HepG2 (cell line): ENCODE measurements at regions not wholly inside any gene's neighbourhood (a gene's known extent, or its start where the extent isn't known, plus 50 kb on each side); places are given as distances from the start of the nearest gene placed in this dataset.

Source experiments
- ATAC-seq: fragments of 200-7000 bp; cut with Tn5 transposase; 3 replicates; pipeline ENCODE4 v1.9.1; 2020; ENCODE audit warnings: mild to moderate bottlenecking, moderate library complexity
- BruUV-seq: library from RNA; stranded (reverse); fragments of 400-500 nt; replicated peaks from 2 replicates; lab custom pipeline; 2021; lab: Mats Ljungman, UMichigan
- CTCF ChIA-PET: fragments of 300-600 bp; formaldehyde crosslinking; extraction: SDS; loops from one replicate; lab custom pipeline; 2021; ENCODE audit warnings: low total read pairs, inconsistent platforms, low intra/inter-chr PET ratio; lab: Yijun Ruan, JAX
- POLR2A ChIA-PET: fragments of 350-600 bp; sonication (Branson Sonifier 250); formaldehyde crosslinking; loops from one replicate; lab custom pipeline; 2020; ENCODE audit warnings: antibody characterized with exemption, inconsistent platforms; lab: Yijun Ruan, JAX
- DNase-seq: peaks from one replicate; pipeline ENCODE4 v3.0.0-alpha.2; 2015; ENCODE audit warnings: low spot score
- FAIRE-seq: peaks from 3 replicates; lab custom pipeline; 2011; peaks lifted over from hg19 to GRCh38; lab: Jason Lieb, UNC
- H2AFZ ChIP-seq: one replicate; pipeline ENCODE4 v1.6.1; 2011; ENCODE audit warnings: low read length, inconsistent platforms
- H3K27ac ChIP-seq: fragments of 300-600 bp; 3 replicates; pipeline ENCODE4 v1.8.0; 2011; ENCODE audit warnings: mixed run types, mild to moderate bottlenecking, mixed read lengths, low read length, inconsistent platforms; ENCODE audit not compliant: insufficient read depth; ENCODE audit errors: extremely low read length
- H3K27me3 ChIP-seq, 2 experiments: fragments of 200-600 bp in 1 of 2; 2 replicates in 1 of 2; 3 replicates in 1 of 2; pipeline versions ENCODE4 v1.6.0 to v1.8.0; 2011; ENCODE audit warnings: low read length in 2 of 2, mild to moderate bottlenecking in 2 of 2, moderate library complexity in 2 of 2, inconsistent platforms in 1 of 2; ENCODE audit not compliant: insufficient read depth in 2 of 2, control insufficient read depth in 1 of 2
- H3K36me3 ChIP-seq, 2 experiments: fragments of 200-600 bp in 1 of 2; replicated peaks in 1 of 2; 2 replicates in 1 of 2; 3 replicates in 1 of 2; pipeline versions ENCODE4 v1.5.1 to v1.8.0; 2011; ENCODE audit warnings: low read length in 2 of 2, inconsistent platforms in 1 of 2; ENCODE audit not compliant: insufficient read depth in 2 of 2, control insufficient read depth in 1 of 2
- H3K4me1 ChIP-seq: 2 replicates; pipeline ENCODE4 v1.5.1; 2012; ENCODE audit warnings: low read length, inconsistent platforms; ENCODE audit not compliant: insufficient read depth
- H3K4me2 ChIP-seq: 2 replicates; pipeline ENCODE4 v1.6.0; 2011; ENCODE audit warnings: low read depth, low read length, inconsistent platforms
- H3K4me3 ChIP-seq, 3 experiments: fragments of 200-600 bp in 1 of 3; sonication (generic), shearing (Covaris generic) in 1 of 3; replicated peaks in 1 of 3; 2 replicates each; pipeline ENCODE4 v1.5.1; 2011 to 2016; ENCODE audit warnings: low read length in 3 of 3, inconsistent platforms in 2 of 3, low read depth in 2 of 3, mild to moderate bottlenecking in 2 of 3, control low read depth in 1 of 3, mixed read lengths in 1 of 3; ENCODE audit not compliant: insufficient read depth in 1 of 3
- H3K79me2 ChIP-seq: one replicate; pipeline ENCODE4 v1.6.1; 2011; ENCODE audit warnings: low read length, inconsistent platforms; ENCODE audit not compliant: insufficient read depth
- H3K9ac ChIP-seq: 2 replicates; pipeline ENCODE4 v1.6.0; 2011; ENCODE audit warnings: mild to moderate bottlenecking, low read depth, low read length, inconsistent platforms; ENCODE audit not compliant: insufficient read depth
- H3K9me3 ChIP-seq: 2 replicates; pipeline ENCODE4 v1.5.1; 2012; ENCODE audit warnings: mild to moderate bottlenecking, low read length
- H4K20me1 ChIP-seq: 2 replicates; pipeline ENCODE4 v1.6.0; 2011; ENCODE audit warnings: inconsistent platforms, mild to moderate bottlenecking, low read length, moderate library complexity; ENCODE audit not compliant: insufficient read depth
- FOXO1 ChIP-seq: sonication (generic); formaldehyde crosslinking; IDR thresholded peaks from 2 replicates; pipeline ENCODE4 v1.4.0; 2020; ENCODE audit warnings: missing genetic modification reagents
- GTF2F1 ChIP-seq: fragments of 150-350 bp; IDR thresholded peaks from 2 replicates; pipeline ENCODE4 v1.6.1; 2014; ENCODE audit warnings: low read length
- HMG20A ChIP-seq: IDR thresholded peaks from 2 replicates; pipeline ENCODE4 v1.6.1; 2016; ENCODE audit warnings: borderline replicate concordance
- NFE2L2 ChIP-seq: fragments of 150-350 bp; IDR thresholded peaks from 2 replicates; pipeline ENCODE4 v1.6.1; 2014; ENCODE audit warnings: low read length
- PHF20 ChIP-seq: sonication (generic); formaldehyde crosslinking; IDR thresholded peaks from 2 replicates; pipeline ENCODE4 v1.5.0; 2020; ENCODE audit warnings: mild to moderate bottlenecking, missing genetic modification reagents
- WGBS: methylation state at CpG from one replicate; pipeline ENCODE4 v1.1.6; 2017; ENCODE audit warnings: low lambda C conversion rate; 5-methylcytosine and 5-hydroxymethylcytosine counted together
- in situ Hi-C: cut with HindIII; loops from 2 replicates; pipeline ENCODE4 v1.10.0; 2017; ENCODE audit warnings: low pct_unique_long_range_greater_than_20kb; ENCODE audit not compliant: extremely low pct_ligation_motif_present
- intact Hi-C: fragments of 100-400 bp; cut with micrococcal nuclease; formaldehyde crosslinking; loops from one replicate; pipeline ENCODE4 v1.10.0; 2022; ENCODE audit not compliant: unreplicated experiment
- TF ChIP-seq, protein P1 (sequence below): sonication (generic); formaldehyde crosslinking; IDR thresholded peaks from 2 replicates; pipeline ENCODE4 v1.4.0; 2020; ENCODE audit warnings: missing genetic modification reagents, borderline replicate concordance
- TF ChIP-seq, protein P2 (sequence below): sonication (generic); formaldehyde crosslinking; IDR thresholded peaks from 2 replicates; pipeline ENCODE4 v1.4.0; 2020; ENCODE audit warnings: missing genetic modification reagents

- TF ChIP-seq, protein P1, sequence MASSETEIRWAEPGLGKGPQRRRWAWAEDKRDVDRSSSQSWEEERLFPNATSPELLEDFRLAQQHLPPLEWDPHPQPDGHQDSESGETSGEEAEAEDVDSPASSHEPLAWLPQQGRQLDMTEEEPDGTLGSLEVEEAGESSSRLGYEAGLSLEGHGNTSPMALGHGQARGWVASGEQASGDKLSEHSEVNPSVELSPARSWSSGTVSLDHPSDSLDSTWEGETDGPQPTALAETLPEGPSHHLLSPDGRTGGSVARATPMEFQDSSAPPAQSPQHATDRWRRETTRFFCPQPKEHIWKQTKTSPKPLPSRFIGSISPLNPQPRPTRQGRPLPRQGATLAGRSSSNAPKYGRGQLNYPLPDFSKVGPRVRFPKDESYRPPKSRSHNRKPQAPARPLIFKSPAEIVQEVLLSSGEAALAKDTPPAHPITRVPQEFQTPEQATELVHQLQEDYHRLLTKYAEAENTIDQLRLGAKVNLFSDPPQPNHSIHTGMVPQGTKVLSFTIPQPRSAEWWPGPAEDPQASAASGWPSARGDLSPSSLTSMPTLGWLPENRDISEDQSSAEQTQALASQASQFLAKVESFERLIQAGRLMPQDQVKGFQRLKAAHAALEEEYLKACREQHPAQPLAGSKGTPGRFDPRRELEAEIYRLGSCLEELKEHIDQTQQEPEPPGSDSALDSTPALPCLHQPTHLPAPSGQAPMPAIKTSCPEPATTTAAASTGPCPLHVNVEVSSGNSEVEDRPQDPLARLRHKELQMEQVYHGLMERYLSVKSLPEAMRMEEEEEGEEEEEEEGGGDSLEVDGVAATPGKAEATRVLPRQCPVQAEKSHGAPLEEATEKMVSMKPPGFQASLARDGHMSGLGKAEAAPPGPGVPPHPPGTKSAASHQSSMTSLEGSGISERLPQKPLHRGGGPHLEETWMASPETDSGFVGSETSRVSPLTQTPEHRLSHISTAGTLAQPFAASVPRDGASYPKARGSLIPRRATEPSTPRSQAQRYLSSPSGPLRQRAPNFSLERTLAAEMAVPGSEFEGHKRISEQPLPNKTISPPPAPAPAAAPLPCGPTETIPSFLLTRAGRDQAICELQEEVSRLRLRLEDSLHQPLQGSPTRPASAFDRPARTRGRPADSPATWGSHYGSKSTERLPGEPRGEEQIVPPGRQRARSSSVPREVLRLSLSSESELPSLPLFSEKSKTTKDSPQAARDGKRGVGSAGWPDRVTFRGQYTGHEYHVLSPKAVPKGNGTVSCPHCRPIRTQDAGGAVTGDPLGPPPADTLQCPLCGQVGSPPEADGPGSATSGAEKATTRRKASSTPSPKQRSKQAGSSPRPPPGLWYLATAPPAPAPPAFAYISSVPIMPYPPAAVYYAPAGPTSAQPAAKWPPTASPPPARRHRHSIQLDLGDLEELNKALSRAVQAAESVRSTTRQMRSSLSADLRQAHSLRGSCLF, result no peak
- no peak for TF ChIP-seq PHF20
- TF ChIP-seq FOXO1 (CRISPR knock-in tag), result no peak
- TF ChIP-seq, all 625 proteins: peak for 0
Observed at GRCh38 chr4:26204911-26205370, 115.9 kb upstream of the RBPJ start (continued).

DNA sequence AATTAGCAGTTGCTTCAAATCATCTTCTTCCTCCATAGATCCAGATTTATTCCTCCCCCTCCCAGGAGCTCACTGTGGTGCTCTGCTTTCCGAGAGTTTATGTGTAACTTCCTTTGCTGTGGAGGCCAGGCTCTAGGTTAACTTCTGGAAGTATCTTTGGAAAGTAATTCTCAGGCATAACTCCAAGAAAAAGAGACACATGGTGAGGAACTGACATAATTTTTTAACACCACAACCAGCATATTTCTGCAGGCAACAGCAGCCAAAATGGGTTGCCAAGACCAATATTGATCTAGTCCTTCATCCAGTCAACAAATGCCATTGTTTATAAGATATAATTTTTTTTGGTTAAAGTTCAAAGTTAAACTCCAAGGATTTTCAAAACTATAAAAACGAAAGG is 114.5 kb upstream of the RBPJ start:
- H2AFZ ChIP-seq, result no peak overlapping the region
- no peak for DNase-seq
- H3K79me2 ChIP-seq, result no peaks in the 10 kb centered on the region
- H3K27ac ChIP-seq, result no peak overlapping the region
- TF ChIP-seq, protein P2, sequence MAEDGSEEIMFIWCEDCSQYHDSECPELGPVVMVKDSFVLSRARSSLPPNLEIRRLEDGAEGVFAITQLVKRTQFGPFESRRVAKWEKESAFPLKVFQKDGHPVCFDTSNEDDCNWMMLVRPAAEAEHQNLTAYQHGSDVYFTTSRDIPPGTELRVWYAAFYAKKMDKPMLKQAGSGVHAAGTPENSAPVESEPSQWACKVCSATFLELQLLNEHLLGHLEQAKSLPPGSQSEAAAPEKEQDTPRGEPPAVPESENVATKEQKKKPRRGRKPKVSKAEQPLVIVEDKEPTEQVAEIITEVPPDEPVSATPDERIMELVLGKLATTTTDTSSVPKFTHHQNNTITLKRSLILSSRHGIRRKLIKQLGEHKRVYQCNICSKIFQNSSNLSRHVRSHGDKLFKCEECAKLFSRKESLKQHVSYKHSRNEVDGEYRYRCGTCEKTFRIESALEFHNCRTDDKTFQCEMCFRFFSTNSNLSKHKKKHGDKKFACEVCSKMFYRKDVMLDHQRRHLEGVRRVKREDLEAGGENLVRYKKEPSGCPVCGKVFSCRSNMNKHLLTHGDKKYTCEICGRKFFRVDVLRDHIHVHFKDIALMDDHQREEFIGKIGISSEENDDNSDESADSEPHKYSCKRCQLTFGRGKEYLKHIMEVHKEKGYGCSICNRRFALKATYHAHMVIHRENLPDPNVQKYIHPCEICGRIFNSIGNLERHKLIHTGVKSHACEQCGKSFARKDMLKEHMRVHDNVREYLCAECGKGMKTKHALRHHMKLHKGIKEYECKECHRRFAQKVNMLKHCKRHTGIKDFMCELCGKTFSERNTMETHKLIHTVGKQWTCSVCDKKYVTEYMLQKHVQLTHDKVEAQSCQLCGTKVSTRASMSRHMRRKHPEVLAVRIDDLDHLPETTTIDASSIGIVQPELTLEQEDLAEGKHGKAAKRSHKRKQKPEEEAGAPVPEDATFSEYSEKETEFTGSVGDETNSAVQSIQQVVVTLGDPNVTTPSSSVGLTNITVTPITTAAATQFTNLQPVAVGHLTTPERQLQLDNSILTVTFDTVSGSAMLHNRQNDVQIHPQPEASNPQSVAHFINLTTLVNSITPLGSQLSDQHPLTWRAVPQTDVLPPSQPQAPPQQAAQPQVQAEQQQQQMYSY, result no peak
- TF ChIP-seq HMG20A (CRISPR knock-in tag) (no peak), GTF2F1 (no peak), NFE2L2 (no peak)
- TF ChIP-seq, all 625 proteins: peak for 0
- H3K4me3 ChIP-seq, result no peak overlapping the region
- in situ Hi-C loops (no loop called here), intact Hi-C loops (no loop called here)
- H3K4me1 ChIP-seq, result no peaks in the 10 kb centered on the region
- ATAC-seq (no peak), FAIRE-seq (no peak)
- H3K9ac ChIP-seq, result no peak overlapping the region
- H3K4me2 ChIP-seq, result no peak overlapping the region
- ChIA-PET POLR2A (no interaction called here), CTCF (no interaction called here)
- H3K36me3 ChIP-seq, result no peaks in the 10 kb centered on the region
- no peaks in the 10 kb centered on the region for H4K20me1 ChIP-seq
- H3K9me3 ChIP-seq, result no peaks in the 10 kb centered on the region
- 0% methylated on average over 2 of the region's 2 CpGs for WGBS
- BruUV-seq, result no TSS peak
- H3K27me3 ChIP-seq, result peaks cover 0 to 2% of the 10 kb centered on the region in 2 experiments; a peak in 1 of 5 replicates
